ENCODE measurements at regions not wholly inside any gene's neighbourhood (a gene's known extent, or its start where the extent isn't known, plus 50 kb on each side); places are given as distances from the start of the nearest gene placed in this dataset.

DNA sequence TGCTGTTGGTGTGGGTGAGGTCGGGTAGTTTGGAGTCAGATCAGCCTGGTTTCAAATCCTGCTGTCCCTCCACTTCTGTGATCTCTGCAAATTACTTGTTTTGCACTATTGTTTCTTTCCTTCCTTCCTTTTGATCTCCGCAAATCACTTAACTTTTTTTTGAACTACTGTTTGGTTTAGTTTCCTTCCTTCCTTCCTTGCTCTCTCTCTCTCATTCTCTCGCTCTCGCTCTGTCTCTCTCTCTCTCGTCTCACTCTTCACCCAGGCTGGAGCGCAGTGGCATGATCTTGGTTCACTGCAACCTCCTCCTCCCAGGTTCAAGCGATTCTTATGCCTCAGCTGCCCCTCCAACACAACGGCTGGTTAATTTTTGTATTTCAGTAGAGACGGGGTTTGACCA, 141.6 kb upstream of the ITGA6 start:
- Histone ChIP-seq H3K4me1 (peaks cover 22% of the 10 kb centered on the region), H3K36me3 (no peaks in the 10 kb centered on the region), H3K27ac (no peak overlapping the region), H3K9me3 (no peaks in the 10 kb centered on the region), H3K27me3 (ENCODE audit: low read depth) (no peaks in the 10 kb centered on the region), H3K4me3 (no peak overlapping the region)
- TF ChIP-seq, protein P1, sequence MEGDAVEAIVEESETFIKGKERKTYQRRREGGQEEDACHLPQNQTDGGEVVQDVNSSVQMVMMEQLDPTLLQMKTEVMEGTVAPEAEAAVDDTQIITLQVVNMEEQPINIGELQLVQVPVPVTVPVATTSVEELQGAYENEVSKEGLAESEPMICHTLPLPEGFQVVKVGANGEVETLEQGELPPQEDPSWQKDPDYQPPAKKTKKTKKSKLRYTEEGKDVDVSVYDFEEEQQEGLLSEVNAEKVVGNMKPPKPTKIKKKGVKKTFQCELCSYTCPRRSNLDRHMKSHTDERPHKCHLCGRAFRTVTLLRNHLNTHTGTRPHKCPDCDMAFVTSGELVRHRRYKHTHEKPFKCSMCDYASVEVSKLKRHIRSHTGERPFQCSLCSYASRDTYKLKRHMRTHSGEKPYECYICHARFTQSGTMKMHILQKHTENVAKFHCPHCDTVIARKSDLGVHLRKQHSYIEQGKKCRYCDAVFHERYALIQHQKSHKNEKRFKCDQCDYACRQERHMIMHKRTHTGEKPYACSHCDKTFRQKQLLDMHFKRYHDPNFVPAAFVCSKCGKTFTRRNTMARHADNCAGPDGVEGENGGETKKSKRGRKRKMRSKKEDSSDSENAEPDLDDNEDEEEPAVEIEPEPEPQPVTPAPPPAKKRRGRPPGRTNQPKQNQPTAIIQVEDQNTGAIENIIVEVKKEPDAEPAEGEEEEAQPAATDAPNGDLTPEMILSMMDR (IDR thresholded peaks at IDR 0.05): no peak
- intact Hi-C loops (cut with DNase I): no loop called here
- ATAC-seq (no peak), DNase-seq (no peak)

DNA sequence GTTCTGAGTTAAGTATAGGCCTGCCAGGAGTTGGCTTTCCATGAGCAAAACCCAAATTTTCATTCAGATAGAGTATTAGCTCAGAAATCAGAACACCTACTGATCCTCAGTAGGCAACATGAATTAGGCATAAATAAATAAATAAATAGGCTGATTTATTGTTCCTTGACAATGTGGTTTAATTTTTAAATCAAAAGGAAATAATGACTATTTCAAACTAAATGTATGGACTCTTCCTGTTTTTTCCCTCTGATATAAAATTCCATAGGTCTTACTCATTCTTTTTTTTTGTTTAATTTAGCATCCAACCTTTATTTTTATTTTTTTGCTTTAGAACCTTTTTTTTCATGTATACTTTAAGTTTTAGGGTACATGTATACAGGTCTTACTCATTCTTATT, 140.2 kb upstream of the ITGA6 start:
- ATAC-seq (no peak), DNase-seq (no peak)
- no peaks in the 10 kb centered on the region for H3K27me3 ChIP-seq (ENCODE audit: low read depth)
- TF ChIP-seq, protein P1 (IDR thresholded peaks at IDR 0.05): no peak
- H3K4me1 ChIP-seq: peaks cover 18% of the 10 kb centered on the region
- H3K36me3 ChIP-seq: no peaks in the 10 kb centered on the region
- no peak overlapping the region for H3K4me3 ChIP-seq
- intact Hi-C loops (cut with DNase I): no loop called here
- no peaks in the 10 kb centered on the region for H3K9me3 ChIP-seq
- no peak overlapping the region for H3K27ac ChIP-seq

DNA sequence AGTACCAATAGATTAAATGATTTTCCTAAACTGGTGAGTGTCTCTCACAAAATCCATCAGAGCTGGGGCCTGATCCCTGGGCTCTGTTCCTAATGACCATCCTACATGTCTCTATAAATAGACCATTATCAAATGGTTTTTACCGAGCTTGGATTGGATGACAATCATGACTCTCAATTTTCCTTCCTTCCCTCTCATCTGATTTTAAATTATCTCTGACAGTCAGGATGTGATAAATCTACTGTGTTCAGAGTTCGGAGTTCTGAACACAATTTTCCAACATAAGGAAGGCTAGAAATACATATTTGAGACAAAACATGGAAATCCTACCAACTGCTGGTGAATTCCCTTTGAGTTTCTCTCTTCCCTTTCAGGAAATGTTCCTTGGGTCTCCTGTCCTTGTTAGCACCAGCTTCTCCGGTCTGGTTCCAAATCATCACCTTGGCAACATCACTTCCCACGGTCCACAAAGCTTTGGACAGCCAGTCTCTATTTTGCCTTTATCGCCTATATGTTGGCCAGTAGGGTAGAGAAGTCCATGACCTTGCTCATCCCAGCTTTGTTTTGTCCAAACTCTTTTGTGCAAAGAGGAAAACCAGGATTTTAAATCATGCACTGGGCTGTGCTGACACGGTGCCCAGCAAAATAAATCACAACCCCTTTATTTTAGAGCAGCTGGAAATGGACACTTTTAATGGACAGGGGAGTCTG, 139.6 kb upstream of the ITGA6 start:
- DNase-seq: no peak
- no peak overlapping the region for H3K27ac ChIP-seq
- intact Hi-C loops (cut with DNase I): no loop called here
- TF ChIP-seq, protein P1 (IDR thresholded peaks at IDR 0.05): no peak
- peak in 1 of 2 donors; percentile 16 for ATAC-seq
- no peak overlapping the region for H3K4me3 ChIP-seq
- H3K4me1 ChIP-seq: peaks cover 18% of the 10 kb centered on the region
- no peaks in the 10 kb centered on the region for H3K9me3 ChIP-seq
- no peaks in the 10 kb centered on the region for H3K27me3 ChIP-seq (ENCODE audit: low read depth)
- H3K36me3 ChIP-seq: no peaks in the 10 kb centered on the region

DNA sequence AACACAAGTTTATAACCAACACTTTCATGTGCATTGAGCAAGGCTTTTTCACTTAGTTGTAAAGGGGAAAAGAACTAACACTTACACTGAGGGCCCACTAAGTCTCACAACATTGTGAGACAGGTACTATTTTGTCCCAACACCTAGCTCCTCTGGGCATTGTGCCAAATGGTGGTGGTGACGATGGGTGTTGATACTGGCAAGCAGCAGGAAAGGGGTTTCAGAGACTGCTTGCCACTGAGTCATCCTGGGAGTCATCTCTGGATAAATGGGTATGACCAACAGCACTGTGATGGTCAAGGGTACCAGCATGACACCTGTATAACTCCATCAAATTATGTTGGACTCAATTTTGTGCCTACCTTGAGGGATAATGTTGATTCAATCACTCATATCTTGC, 138.8 kb upstream of the ITGA6 start:
- Histone ChIP-seq H3K4me3 (no peak overlapping the region), H3K36me3 (no peaks in the 10 kb centered on the region), H3K27ac (no peak overlapping the region), H3K9me3 (no peaks in the 10 kb centered on the region), H3K4me1 (peaks cover 18% of the 10 kb centered on the region), H3K27me3 (ENCODE audit: low read depth) (no peaks in the 10 kb centered on the region)
- intact Hi-C loops (cut with DNase I): no loop called here
- no peak for ATAC-seq
- TF ChIP-seq, protein P1 (IDR thresholded peaks at IDR 0.05): no peak
- no peak for DNase-seq

DNA sequence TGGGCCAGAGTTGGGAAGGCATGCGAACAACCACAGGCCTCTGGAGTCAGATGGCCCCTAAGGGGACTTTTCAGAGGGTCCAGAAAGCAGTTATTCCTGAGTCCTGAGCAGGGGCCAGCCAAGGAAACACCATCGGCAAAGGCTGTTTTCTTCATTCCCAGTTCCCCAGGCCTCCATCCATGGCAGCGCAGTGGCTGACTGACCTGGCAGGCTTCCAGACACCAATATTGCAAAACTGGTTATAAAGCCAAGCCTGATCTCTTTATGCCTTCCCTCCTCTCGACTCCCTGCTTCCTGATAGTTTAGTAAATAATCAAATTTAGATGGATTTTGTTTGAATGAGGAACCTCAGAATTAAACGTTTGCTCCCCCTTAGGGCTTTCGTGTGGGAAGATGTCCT, 133.4 kb upstream of the ITGA6 start:
- Histone ChIP-seq H3K4me3 (no peak overlapping the region), H3K27ac (no peak overlapping the region), H3K4me1 (peaks cover 7% of the 10 kb centered on the region), H3K27me3 (ENCODE audit: low read depth) (no peaks in the 10 kb centered on the region), H3K9me3 (no peaks in the 10 kb centered on the region), H3K36me3 (no peaks in the 10 kb centered on the region)
- TF ChIP-seq, protein P1 (IDR thresholded peaks at IDR 0.05): no peak
- ATAC-seq (peak; percentile 59 to 66), DNase-seq (no peak)
- intact Hi-C loops (cut with DNase I): no loop called here
